Osteocyte (in vitro differentiated cells): ENCODE measurements at regions not wholly inside any gene's neighbourhood (a gene's known extent, or its start where the extent isn't known, plus 50 kb on each side); places are given as distances from the start of the nearest gene placed in this dataset.

Experiments used
- DNase-seq: peaks from one replicate; pipeline ENCODE4 v3.0.0; 2021; ENCODE audit warnings: mixed read lengths; ENCODE audit not compliant: unreplicated experiment; ENCODE audit errors: extremely low spot score
- H3K27ac Mint-ChIP-seq: one replicate; pipeline ENCODE4 v1.8.0; 2021; ENCODE audit warnings: mild to moderate bottlenecking, mixed read lengths; ENCODE audit not compliant: unreplicated experiment
- H3K27me3 Mint-ChIP-seq: one replicate; pipeline ENCODE4 v1.8.0; 2021; ENCODE audit warnings: mixed read lengths; ENCODE audit not compliant: unreplicated experiment
- H3K36me3 Mint-ChIP-seq: one replicate; pipeline ENCODE4 v1.8.0; 2021; ENCODE audit warnings: mixed read lengths; ENCODE audit not compliant: unreplicated experiment
- H3K4me1 Mint-ChIP-seq: one replicate; pipeline ENCODE4 v1.8.0; 2021; ENCODE audit warnings: mixed read lengths; ENCODE audit not compliant: unreplicated experiment
- H3K4me3 Mint-ChIP-seq: one replicate; pipeline ENCODE4 v1.8.0; 2021; ENCODE audit warnings: mild to moderate bottlenecking, moderate library complexity, mixed read lengths; ENCODE audit not compliant: unreplicated experiment
- H3K9me3 Mint-ChIP-seq: one replicate; pipeline ENCODE4 v1.8.0; 2021; ENCODE audit warnings: mixed read lengths; ENCODE audit not compliant: unreplicated experiment
- TF ChIP-seq, protein P1 (sequence below): fragments of 200-600 bp; sonication (generic); IDR thresholded peaks from 2 replicates; pipeline ENCODE4 v1.5.0; 2021; ENCODE audit warnings: antibody characterized with exemption, mild to moderate bottlenecking, moderate library complexity

DNA sequence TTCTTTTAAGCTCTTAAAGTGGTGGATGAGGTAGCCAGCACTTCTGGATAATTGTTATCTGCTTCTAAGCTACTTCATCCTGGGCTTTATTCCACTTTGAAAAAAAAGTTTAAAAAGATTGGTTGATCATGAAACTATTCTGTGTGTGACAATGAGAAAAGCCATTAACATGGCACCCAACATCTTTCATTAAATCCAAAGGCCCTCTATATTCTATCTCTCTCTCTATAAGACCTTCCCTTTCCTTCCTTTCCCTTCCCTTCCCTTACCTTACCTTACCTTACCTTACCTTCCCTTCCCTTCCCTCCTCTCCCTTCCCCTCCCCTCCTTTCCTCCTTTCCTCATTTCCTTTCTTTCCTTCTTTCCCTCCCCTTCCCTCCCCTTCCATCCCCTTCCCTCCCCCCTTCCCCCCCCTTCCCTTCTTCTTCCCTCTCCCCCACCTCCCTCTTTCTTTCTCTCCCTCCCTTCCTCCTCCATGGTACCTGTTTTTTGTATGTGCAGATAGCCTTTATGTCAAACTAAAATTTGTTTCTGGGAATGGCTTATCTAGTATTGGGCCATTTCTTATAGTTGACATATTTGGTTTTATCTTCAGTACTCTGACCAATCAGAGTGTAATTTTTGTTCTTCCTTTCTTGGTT lies 218.7 kb downstream of the DKK1 start:
- Mint-ChIP-seq H3K36me3 (peaks cover 2% of the 10 kb centered on the region), H3K27ac (no peak overlapping the region), H3K9me3 (peaks cover 24% of the 10 kb centered on the region), H3K4me1 (peaks cover 2% of the 10 kb centered on the region), H3K27me3 (no peaks in the 10 kb centered on the region), H3K4me3 (no peak overlapping the region)
- no peak for DNase-seq
- TF ChIP-seq, protein P1, sequence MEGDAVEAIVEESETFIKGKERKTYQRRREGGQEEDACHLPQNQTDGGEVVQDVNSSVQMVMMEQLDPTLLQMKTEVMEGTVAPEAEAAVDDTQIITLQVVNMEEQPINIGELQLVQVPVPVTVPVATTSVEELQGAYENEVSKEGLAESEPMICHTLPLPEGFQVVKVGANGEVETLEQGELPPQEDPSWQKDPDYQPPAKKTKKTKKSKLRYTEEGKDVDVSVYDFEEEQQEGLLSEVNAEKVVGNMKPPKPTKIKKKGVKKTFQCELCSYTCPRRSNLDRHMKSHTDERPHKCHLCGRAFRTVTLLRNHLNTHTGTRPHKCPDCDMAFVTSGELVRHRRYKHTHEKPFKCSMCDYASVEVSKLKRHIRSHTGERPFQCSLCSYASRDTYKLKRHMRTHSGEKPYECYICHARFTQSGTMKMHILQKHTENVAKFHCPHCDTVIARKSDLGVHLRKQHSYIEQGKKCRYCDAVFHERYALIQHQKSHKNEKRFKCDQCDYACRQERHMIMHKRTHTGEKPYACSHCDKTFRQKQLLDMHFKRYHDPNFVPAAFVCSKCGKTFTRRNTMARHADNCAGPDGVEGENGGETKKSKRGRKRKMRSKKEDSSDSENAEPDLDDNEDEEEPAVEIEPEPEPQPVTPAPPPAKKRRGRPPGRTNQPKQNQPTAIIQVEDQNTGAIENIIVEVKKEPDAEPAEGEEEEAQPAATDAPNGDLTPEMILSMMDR, result no peak

- TF ChIP-seq, protein P1, result no peak
- peaks cover 2% of the 10 kb centered on the region for H3K36me3 Mint-ChIP-seq
- no peak for DNase-seq
- peaks cover under 1% of the 10 kb centered on the region for H3K4me1 Mint-ChIP-seq
- H3K27me3 Mint-ChIP-seq, result no peaks in the 10 kb centered on the region
- no peak overlapping the region for H3K4me3 Mint-ChIP-seq
- no peak overlapping the region for H3K27ac Mint-ChIP-seq
- peaks cover 26% of the 10 kb centered on the region for H3K9me3 Mint-ChIP-seq
Measured at GRCh38 chr10:52533986-52534385, 219.9 kb downstream of the DKK1 start.

DNA sequence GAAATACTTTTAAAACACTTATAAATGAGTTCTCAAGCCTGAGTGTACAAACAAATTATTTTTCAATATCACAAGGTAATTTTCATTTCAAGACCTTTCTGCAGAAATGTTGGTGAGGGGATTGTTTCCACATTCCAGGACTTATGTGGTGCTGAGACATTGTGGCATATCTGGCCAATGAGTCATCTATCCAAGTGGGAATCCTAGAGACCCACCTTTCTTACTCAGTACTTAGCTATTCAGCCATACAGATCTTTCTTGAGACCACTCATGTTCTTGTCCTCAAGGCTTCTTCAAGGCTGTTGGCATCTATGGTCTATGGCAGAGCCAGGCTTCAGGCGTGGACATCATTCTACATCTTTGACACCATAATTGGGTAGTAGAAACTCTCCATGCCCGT lies 225.4 kb downstream of the DKK1 start:
- Mint-ChIP-seq H3K27ac (no peak overlapping the region), H3K36me3 (no peaks in the 10 kb centered on the region), H3K4me1 (peaks cover 23% of the 10 kb centered on the region), H3K27me3 (no peaks in the 10 kb centered on the region), H3K9me3 (peaks cover 8% of the 10 kb centered on the region), H3K4me3 (no peak overlapping the region)
- TF ChIP-seq, protein P1, result no peak
- DNase-seq, result no peak

DNA sequence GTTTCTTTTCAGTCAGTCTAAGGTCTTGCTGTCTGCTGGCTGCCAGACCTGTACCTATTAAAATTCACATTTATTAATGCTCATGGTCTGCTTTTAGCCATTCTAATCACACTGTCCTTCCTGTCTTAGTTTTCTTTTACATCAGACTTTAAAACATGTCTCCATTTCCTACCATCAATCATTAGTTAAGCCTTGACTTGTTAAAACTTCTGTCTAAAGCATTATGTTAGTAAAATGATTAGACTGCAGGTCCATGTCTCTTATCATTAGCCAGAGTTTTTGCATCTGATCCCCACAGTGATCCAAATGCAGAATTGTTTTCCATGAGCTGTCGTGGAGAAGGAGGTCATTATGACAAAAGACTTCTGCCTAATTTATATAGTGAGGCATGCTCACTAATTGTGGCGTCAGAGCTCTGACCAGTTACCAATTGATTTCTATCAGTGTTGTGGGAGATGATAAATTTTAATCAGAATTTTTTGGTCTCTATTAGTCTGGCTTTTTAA lies 226.5 kb downstream of the DKK1 start:
- DNase-seq, result no peak
- H3K36me3 Mint-ChIP-seq, result no peaks in the 10 kb centered on the region
- H3K9me3 Mint-ChIP-seq, result peaks cover 8% of the 10 kb centered on the region
- H3K4me3 Mint-ChIP-seq, result no peak overlapping the region
- no peak overlapping the region for H3K27ac Mint-ChIP-seq
- H3K27me3 Mint-ChIP-seq, result no peaks in the 10 kb centered on the region
- peaks cover 23% of the 10 kb centered on the region for H3K4me1 Mint-ChIP-seq
- TF ChIP-seq, protein P1, result no peak

- Mint-ChIP-seq H3K4me1 (peaks cover 23% of the 10 kb centered on the region), H3K4me3 (no peak overlapping the region), H3K36me3 (no peaks in the 10 kb centered on the region), H3K27ac (no peak overlapping the region), H3K27me3 (no peaks in the 10 kb centered on the region), H3K9me3 (peaks cover 12% of the 10 kb centered on the region)
- TF ChIP-seq, protein P1, result no peak
- DNase-seq, result no peak
Measured at GRCh38 chr10:52541006-52541473, 227.0 kb downstream of the DKK1 start.
